ENCODE measurements at regions not wholly inside any gene's neighbourhood (a gene's known extent, or its start where the extent isn't known, plus 50 kb on each side); places are given as distances from the start of the nearest gene placed in this dataset.

DNA sequence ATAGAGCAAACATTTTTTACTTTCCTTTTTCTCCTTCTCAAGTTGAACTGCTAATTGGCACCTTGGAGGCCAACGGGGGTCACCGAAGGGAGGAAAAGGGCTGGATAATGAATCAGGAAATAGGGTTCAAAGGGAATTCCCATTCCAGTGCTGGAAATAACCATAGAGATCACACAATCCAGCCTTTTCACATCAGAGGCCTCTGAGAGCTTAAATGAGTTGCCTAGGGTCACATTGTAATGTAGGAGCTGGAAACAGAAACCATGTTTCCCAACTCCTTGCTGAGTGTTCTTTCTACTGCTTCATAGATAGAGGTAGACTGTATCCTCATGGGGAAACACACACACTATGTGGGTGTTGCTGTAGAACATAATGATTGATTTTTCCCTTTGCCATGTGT, 60.6 kb upstream of the DDHD1 start:
- TF ChIP-seq, protein P1, sequence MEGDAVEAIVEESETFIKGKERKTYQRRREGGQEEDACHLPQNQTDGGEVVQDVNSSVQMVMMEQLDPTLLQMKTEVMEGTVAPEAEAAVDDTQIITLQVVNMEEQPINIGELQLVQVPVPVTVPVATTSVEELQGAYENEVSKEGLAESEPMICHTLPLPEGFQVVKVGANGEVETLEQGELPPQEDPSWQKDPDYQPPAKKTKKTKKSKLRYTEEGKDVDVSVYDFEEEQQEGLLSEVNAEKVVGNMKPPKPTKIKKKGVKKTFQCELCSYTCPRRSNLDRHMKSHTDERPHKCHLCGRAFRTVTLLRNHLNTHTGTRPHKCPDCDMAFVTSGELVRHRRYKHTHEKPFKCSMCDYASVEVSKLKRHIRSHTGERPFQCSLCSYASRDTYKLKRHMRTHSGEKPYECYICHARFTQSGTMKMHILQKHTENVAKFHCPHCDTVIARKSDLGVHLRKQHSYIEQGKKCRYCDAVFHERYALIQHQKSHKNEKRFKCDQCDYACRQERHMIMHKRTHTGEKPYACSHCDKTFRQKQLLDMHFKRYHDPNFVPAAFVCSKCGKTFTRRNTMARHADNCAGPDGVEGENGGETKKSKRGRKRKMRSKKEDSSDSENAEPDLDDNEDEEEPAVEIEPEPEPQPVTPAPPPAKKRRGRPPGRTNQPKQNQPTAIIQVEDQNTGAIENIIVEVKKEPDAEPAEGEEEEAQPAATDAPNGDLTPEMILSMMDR (IDR thresholded peaks at IDR 0.05), result no peak
- TF ChIP-seq POLR2AphosphoS5 (IDR thresholded peaks at IDR 0.05) (no peak), POLR2A (IDR thresholded peaks at IDR 0.05) (no peak)
